ENCODE measurements at regions not wholly inside any gene's neighbourhood (a gene's known extent, or its start where the extent isn't known, plus 50 kb on each side); places are given as distances from the start of the nearest gene placed in this dataset.
A peak's percentile ranks its signal among the peaks of the same experiment; 100 is the strongest.

- H3K9me3 ChIP-seq (replicated peaks) = no peaks in the 10 kb centered on the region; the same call in 1 of the 2 replicates
- H3K27ac ChIP-seq = no peak overlapping the region
- H3K27me3 ChIP-seq (replicated peaks) = no peaks in the 10 kb centered on the region
- DNase-seq (ENCODE audit: low read depth in 1 of 2, low spot score in 2 of 2) = no peak
- H3K4me3 ChIP-seq = no peak overlapping the region
- no peaks in the 10 kb centered on the region for H3K36me3 ChIP-seq
- no peaks in the 10 kb centered on the region for H3K4me1 ChIP-seq (replicated peaks)
These were observed 511.7 kb downstream of the EPHA4 start for GRCh38 chr2:221060376-221060775.

GRCh38 chr2:221063568-221063967, 508.5 kb downstream of the EPHA4 start:
- Histone ChIP-seq H3K27me3 (replicated peaks) (no peaks in the 10 kb centered on the region), H3K4me1 (replicated peaks) (no peaks in the 10 kb centered on the region), H3K4me3 (no peak overlapping the region), H3K36me3 (no peaks in the 10 kb centered on the region), H3K27ac (no peak overlapping the region), H3K9me3 (replicated peaks) (no peaks in the 10 kb centered on the region; the same call in 1 of the 2 replicates)
- no peak for DNase-seq (ENCODE audit: low read depth in 1 of 2, low spot score in 2 of 2)

GRCh38 chr2:221064058-221064854, 507.8 kb downstream of the EPHA4 start:
- Histone ChIP-seq H3K9me3 (replicated peaks) (no peaks in the 10 kb centered on the region; the same call in 1 of the 2 replicates), H3K27ac (no peak overlapping the region), H3K4me1 (replicated peaks) (no peaks in the 10 kb centered on the region), H3K4me3 (no peak overlapping the region), H3K36me3 (no peaks in the 10 kb centered on the region), H3K27me3 (replicated peaks) (no peaks in the 10 kb centered on the region)
- DNase-seq (ENCODE audit: low read depth in 1 of 2, low spot score in 2 of 2) = no peak

- Histone ChIP-seq H3K27ac (no peak overlapping the region), H3K36me3 (no peaks in the 10 kb centered on the region), H3K4me3 (no peak overlapping the region), H3K27me3 (replicated peaks) (no peaks in the 10 kb centered on the region), H3K4me1 (replicated peaks) (no peaks in the 10 kb centered on the region), H3K9me3 (replicated peaks) (no peaks in the 10 kb centered on the region; the same call in 1 of the 2 replicates)
- DNase-seq (ENCODE audit: low read depth in 1 of 2, low spot score in 2 of 2) = no peak
These were observed 507.2 kb downstream of the EPHA4 start for GRCh38 chr2:221064880-221065279.

- Histone ChIP-seq H3K4me3 (no peak overlapping the region), H3K36me3 (no peaks in the 10 kb centered on the region), H3K4me1 (replicated peaks) (no peaks in the 10 kb centered on the region), H3K9me3 (replicated peaks) (no peaks in the 10 kb centered on the region), H3K27me3 (replicated peaks) (no peaks in the 10 kb centered on the region), H3K27ac (no peak overlapping the region)
- no peak for DNase-seq (ENCODE audit: low read depth in 1 of 2, low spot score in 2 of 2)
These were observed 504.0 kb downstream of the EPHA4 start for GRCh38 chr2:221068123-221068522.

- H3K27me3 ChIP-seq (replicated peaks) = no peaks in the 10 kb centered on the region
- H3K4me3 ChIP-seq = no peak overlapping the region
- H3K27ac ChIP-seq = no peak overlapping the region
- no peak for DNase-seq (ENCODE audit: low read depth in 1 of 2, low spot score in 2 of 2)
- no peaks in the 10 kb centered on the region for H3K9me3 ChIP-seq (replicated peaks)
- H3K36me3 ChIP-seq = no peaks in the 10 kb centered on the region
- no peaks in the 10 kb centered on the region for H3K4me1 ChIP-seq (replicated peaks)
These were observed 502.0 kb downstream of the EPHA4 start for GRCh38 chr2:221070106-221070505.

- H3K9me3 ChIP-seq (replicated peaks) = no peaks in the 10 kb centered on the region
- no peak overlapping the region for H3K27ac ChIP-seq
- H3K4me3 ChIP-seq = no peak overlapping the region
- DNase-seq (ENCODE audit: low read depth in 1 of 2, low spot score in 2 of 2) = no peak
- no peaks in the 10 kb centered on the region for H3K27me3 ChIP-seq (replicated peaks)
- H3K36me3 ChIP-seq = no peaks in the 10 kb centered on the region
- H3K4me1 ChIP-seq (replicated peaks) = no peaks in the 10 kb centered on the region
These were observed 498.6 kb downstream of the EPHA4 start for GRCh38 chr2:221073326-221074049.

GRCh38 chr2:221074238-221074637, 497.9 kb downstream of the EPHA4 start:
- Histone ChIP-seq H3K4me1 (replicated peaks) (no peaks in the 10 kb centered on the region), H3K9me3 (replicated peaks) (no peaks in the 10 kb centered on the region), H3K4me3 (no peak overlapping the region), H3K27me3 (replicated peaks) (no peaks in the 10 kb centered on the region), H3K36me3 (no peaks in the 10 kb centered on the region), H3K27ac (no peak overlapping the region)
- no peak for DNase-seq (ENCODE audit: low read depth in 1 of 2, low spot score in 2 of 2)

- no peaks in the 10 kb centered on the region for H3K4me1 ChIP-seq (replicated peaks)
- peak in 1 of 2 experiments; percentile 19 for DNase-seq (ENCODE audit: low read depth in 1 of 2, low spot score in 2 of 2)
- H3K27me3 ChIP-seq (replicated peaks) = no peaks in the 10 kb centered on the region
- H3K36me3 ChIP-seq = no peaks in the 10 kb centered on the region
- H3K4me3 ChIP-seq = no peak overlapping the region
- no peak overlapping the region for H3K27ac ChIP-seq
- H3K9me3 ChIP-seq (replicated peaks) = no peaks in the 10 kb centered on the region
These were observed 496.9 kb downstream of the EPHA4 start for GRCh38 chr2:221075203-221075602.

- Histone ChIP-seq H3K4me1 (replicated peaks) (no peaks in the 10 kb centered on the region), H3K9me3 (replicated peaks) (no peaks in the 10 kb centered on the region)
These were observed 494.9 kb downstream of the EPHA4 start for GRCh38 chr2:221077251-221077650.

GRCh38 chr2:221077799-221078198, 494.3 kb downstream of the EPHA4 start:
- H3K36me3 ChIP-seq = no peaks in the 10 kb centered on the region
- no peaks in the 10 kb centered on the region for H3K4me1 ChIP-seq (replicated peaks)
- H3K9me3 ChIP-seq (replicated peaks) = no peaks in the 10 kb centered on the region
- no peaks in the 10 kb centered on the region for H3K27me3 ChIP-seq (replicated peaks)
- H3K4me3 ChIP-seq = no peak overlapping the region
- no peak overlapping the region for H3K27ac ChIP-seq
- DNase-seq (ENCODE audit: low read depth in 1 of 2, low spot score in 2 of 2) = no peak

More at GRCh38 chr2:221077251-221077650, 494.9 kb downstream of the EPHA4 start:
- DNase-seq (ENCODE audit: low read depth in 1 of 2, low spot score in 2 of 2) = no peak
- Histone ChIP-seq H3K27me3 (replicated peaks) (no peaks in the 10 kb centered on the region), H3K27ac (no peak overlapping the region), H3K36me3 (no peaks in the 10 kb centered on the region), H3K4me3 (no peak overlapping the region)

- H3K36me3 ChIP-seq = no peaks in the 10 kb centered on the region
- DNase-seq (ENCODE audit: low read depth in 1 of 2, low spot score in 2 of 2) = no peak
- no peak overlapping the region for H3K4me3 ChIP-seq
- H3K9me3 ChIP-seq (replicated peaks) = no peaks in the 10 kb centered on the region
- H3K4me1 ChIP-seq (replicated peaks) = no peaks in the 10 kb centered on the region
- H3K27ac ChIP-seq = no peak overlapping the region
- no peaks in the 10 kb centered on the region for H3K27me3 ChIP-seq (replicated peaks)
These were observed 486.7 kb downstream of the EPHA4 start for GRCh38 chr2:221085341-221085900.

GRCh38 chr2:221085936-221086335, 486.2 kb downstream of the EPHA4 start:
- no peaks in the 10 kb centered on the region for H3K4me1 ChIP-seq (replicated peaks)
- no peaks in the 10 kb centered on the region for H3K9me3 ChIP-seq (replicated peaks)
- H3K4me3 ChIP-seq = no peak overlapping the region
- H3K27ac ChIP-seq = no peak overlapping the region
- no peaks in the 10 kb centered on the region for H3K36me3 ChIP-seq
- H3K27me3 ChIP-seq (replicated peaks) = no peaks in the 10 kb centered on the region
- no peak for DNase-seq (ENCODE audit: low read depth in 1 of 2, low spot score in 2 of 2)

GRCh38 chr2:221087779-221088178, 484.3 kb downstream of the EPHA4 start:
- H3K36me3 ChIP-seq = no peaks in the 10 kb centered on the region
- no peak for DNase-seq (ENCODE audit: low read depth in 1 of 2, low spot score in 2 of 2)

More at GRCh38 chr2:221087779-221088178, 484.3 kb downstream of the EPHA4 start:
- Histone ChIP-seq H3K9me3 (replicated peaks) (no peaks in the 10 kb centered on the region), H3K4me1 (replicated peaks) (no peaks in the 10 kb centered on the region), H3K27me3 (replicated peaks) (no peaks in the 10 kb centered on the region), H3K27ac (no peak overlapping the region), H3K4me3 (no peak overlapping the region)
